ENCODE measurements at regions not wholly inside any gene's neighbourhood (a gene's known extent, or its start where the extent isn't known, plus 50 kb on each side); places are given as distances from the start of the nearest gene placed in this dataset.

- intact Hi-C loops (cut with DNase I), result no loop called here
- Histone ChIP-seq H3K27ac (no peak overlapping the region), H3K4me1 (no peaks in the 10 kb centered on the region), H3K36me3 (no peaks in the 10 kb centered on the region), H3K4me3 (no peak overlapping the region), H3K27me3 (ENCODE audit: low read depth) (no peaks in the 10 kb centered on the region), H3K9me3 (no peaks in the 10 kb centered on the region)
- no peak for ATAC-seq
- no peak for DNase-seq
- no peak for TF ChIP-seq CTCF (IDR thresholded peaks at IDR 0.05)
Measured at GRCh38 chr3:40593351-40593750, 68.6 kb downstream of the ZNF621 start.

- Histone ChIP-seq H3K36me3 (no peaks in the 10 kb centered on the region), H3K27me3 (ENCODE audit: low read depth) (no peaks in the 10 kb centered on the region), H3K9me3 (no peaks in the 10 kb centered on the region), H3K27ac (no peak overlapping the region), H3K4me3 (no peak overlapping the region), H3K4me1 (no peaks in the 10 kb centered on the region)
- no peak for TF ChIP-seq CTCF (IDR thresholded peaks at IDR 0.05)
- DNase-seq (no peak), ATAC-seq (no peak)
- intact Hi-C loops (cut with DNase I), result no loop called here
Measured at GRCh38 chr3:40597441-40597840, 72.7 kb downstream of the ZNF621 start.

- H3K27me3 ChIP-seq (ENCODE audit: low read depth), result no peaks in the 10 kb centered on the region
- no peaks in the 10 kb centered on the region for H3K36me3 ChIP-seq
- H3K4me3 ChIP-seq, result no peak overlapping the region
- TF ChIP-seq CTCF (IDR thresholded peaks at IDR 0.05), result no peak
- H3K4me1 ChIP-seq, result no peaks in the 10 kb centered on the region
- H3K9me3 ChIP-seq, result no peaks in the 10 kb centered on the region
- H3K27ac ChIP-seq, result no peak overlapping the region
- ATAC-seq, result no peak
- intact Hi-C loops (cut with DNase I), result no loop called here
- no peak for DNase-seq
Measured at GRCh38 chr3:40598338-40598737, 73.6 kb downstream of the ZNF621 start.

GRCh38 chr3:40598962-40599361, 74.2 kb downstream of the ZNF621 start:
- no peak for TF ChIP-seq CTCF (IDR thresholded peaks at IDR 0.05)
- ATAC-seq (no peak), DNase-seq (no peak)
- Histone ChIP-seq H3K4me3 (no peak overlapping the region), H3K27me3 (ENCODE audit: low read depth) (no peaks in the 10 kb centered on the region), H3K27ac (no peak overlapping the region), H3K4me1 (no peaks in the 10 kb centered on the region), H3K9me3 (no peaks in the 10 kb centered on the region), H3K36me3 (no peaks in the 10 kb centered on the region)
- intact Hi-C loops (cut with DNase I), result no loop called here

GRCh38 chr3:40602778-40603385, 78.1 kb downstream of the ZNF621 start:
- TF ChIP-seq CTCF (IDR thresholded peaks at IDR 0.05), result no peak
- no peak for DNase-seq
- H3K4me3 ChIP-seq, result no peak overlapping the region
- no peak for ATAC-seq
- H3K36me3 ChIP-seq, result no peaks in the 10 kb centered on the region
- H3K27ac ChIP-seq, result no peak overlapping the region
- intact Hi-C loops (cut with DNase I), result no loop called here
- no peaks in the 10 kb centered on the region for H3K4me1 ChIP-seq
- no peaks in the 10 kb centered on the region for H3K9me3 ChIP-seq
- H3K27me3 ChIP-seq (ENCODE audit: low read depth), result no peaks in the 10 kb centered on the region

- no peak overlapping the region for H3K4me3 ChIP-seq
Measured at GRCh38 chr3:40605960-40606359, 81.2 kb downstream of the ZNF621 start.

More at GRCh38 chr3:40605960-40606359, 81.2 kb downstream of the ZNF621 start:
- Histone ChIP-seq H3K36me3 (no peaks in the 10 kb centered on the region), H3K9me3 (no peaks in the 10 kb centered on the region), H3K27me3 (ENCODE audit: low read depth) (no peaks in the 10 kb centered on the region), H3K4me1 (no peaks in the 10 kb centered on the region), H3K27ac (no peak overlapping the region)
- ATAC-seq, result no peak
- intact Hi-C loops (cut with DNase I), result no loop called here
- DNase-seq, result no peak
- no peak for TF ChIP-seq CTCF (IDR thresholded peaks at IDR 0.05)
